ENCODE measurements at regions not wholly inside any gene's neighbourhood (a gene's known extent, or its start where the extent isn't known, plus 50 kb on each side); places are given as distances from the start of the nearest gene placed in this dataset.

DNA sequence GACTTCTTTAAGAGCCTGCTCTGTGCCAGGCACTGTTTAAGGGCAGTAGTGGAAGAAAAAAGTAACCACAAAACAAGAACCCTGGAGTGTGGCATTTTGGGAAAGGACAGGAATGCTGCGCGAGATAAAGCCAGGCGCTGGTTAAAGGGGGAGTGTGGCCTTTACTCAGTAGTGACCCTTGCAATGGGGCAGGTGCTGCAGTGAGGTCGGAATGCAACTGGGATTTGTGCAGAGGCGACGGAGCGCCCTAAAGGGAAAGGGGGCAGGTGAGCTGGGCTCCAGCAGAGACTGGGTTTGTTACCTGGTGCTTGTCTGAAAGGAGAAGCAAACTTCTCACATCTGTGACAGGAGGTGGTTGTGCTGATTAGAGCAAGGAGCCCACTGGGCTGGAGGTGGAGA is 263.6 kb downstream of the ACTR3B start (continued):
- TF ChIP-seq, protein P1, sequence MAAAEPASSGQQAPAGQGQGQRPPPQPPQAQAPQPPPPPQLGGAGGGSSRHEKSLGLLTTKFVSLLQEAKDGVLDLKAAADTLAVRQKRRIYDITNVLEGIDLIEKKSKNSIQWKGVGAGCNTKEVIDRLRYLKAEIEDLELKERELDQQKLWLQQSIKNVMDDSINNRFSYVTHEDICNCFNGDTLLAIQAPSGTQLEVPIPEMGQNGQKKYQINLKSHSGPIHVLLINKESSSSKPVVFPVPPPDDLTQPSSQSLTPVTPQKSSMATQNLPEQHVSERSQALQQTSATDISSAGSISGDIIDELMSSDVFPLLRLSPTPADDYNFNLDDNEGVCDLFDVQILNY (CRISPR knock-in tag; IDR thresholded peaks at IDR 0.05), result no peak
- TF ChIP-seq GABPB1 (CRISPR knock-in tag; IDR thresholded peaks at IDR 0.05) (no peak), SOX15 (CRISPR knock-in tag; IDR thresholded peaks at IDR 0.05) (no peak), MYBL2 (CRISPR knock-in tag; IDR thresholded peaks at IDR 0.05) (no peak), NFE2L1 (CRISPR knock-in tag; IDR thresholded peaks at IDR 0.05) (no peak), AR (CRISPR knock-in tag; IDR thresholded peaks at IDR 0.05) (no peak), ZNF219 (CRISPR knock-in tag; IDR thresholded peaks at IDR 0.05; ENCODE audit: borderline replicate concordance) (no peak), ESRRA (CRISPR knock-in tag; IDR thresholded peaks at IDR 0.05; ENCODE audit: borderline replicate concordance) (no peak)
- TF ChIP-seq, protein P2, sequence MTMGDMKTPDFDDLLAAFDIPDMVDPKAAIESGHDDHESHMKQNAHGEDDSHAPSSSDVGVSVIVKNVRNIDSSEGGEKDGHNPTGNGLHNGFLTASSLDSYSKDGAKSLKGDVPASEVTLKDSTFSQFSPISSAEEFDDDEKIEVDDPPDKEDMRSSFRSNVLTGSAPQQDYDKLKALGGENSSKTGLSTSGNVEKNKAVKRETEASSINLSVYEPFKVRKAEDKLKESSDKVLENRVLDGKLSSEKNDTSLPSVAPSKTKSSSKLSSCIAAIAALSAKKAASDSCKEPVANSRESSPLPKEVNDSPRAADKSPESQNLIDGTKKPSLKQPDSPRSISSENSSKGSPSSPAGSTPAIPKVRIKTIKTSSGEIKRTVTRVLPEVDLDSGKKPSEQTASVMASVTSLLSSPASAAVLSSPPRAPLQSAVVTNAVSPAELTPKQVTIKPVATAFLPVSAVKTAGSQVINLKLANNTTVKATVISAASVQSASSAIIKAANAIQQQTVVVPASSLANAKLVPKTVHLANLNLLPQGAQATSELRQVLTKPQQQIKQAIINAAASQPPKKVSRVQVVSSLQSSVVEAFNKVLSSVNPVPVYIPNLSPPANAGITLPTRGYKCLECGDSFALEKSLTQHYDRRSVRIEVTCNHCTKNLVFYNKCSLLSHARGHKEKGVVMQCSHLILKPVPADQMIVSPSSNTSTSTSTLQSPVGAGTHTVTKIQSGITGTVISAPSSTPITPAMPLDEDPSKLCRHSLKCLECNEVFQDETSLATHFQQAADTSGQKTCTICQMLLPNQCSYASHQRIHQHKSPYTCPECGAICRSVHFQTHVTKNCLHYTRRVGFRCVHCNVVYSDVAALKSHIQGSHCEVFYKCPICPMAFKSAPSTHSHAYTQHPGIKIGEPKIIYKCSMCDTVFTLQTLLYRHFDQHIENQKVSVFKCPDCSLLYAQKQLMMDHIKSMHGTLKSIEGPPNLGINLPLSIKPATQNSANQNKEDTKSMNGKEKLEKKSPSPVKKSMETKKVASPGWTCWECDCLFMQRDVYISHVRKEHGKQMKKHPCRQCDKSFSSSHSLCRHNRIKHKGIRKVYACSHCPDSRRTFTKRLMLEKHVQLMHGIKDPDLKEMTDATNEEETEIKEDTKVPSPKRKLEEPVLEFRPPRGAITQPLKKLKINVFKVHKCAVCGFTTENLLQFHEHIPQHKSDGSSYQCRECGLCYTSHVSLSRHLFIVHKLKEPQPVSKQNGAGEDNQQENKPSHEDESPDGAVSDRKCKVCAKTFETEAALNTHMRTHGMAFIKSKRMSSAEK (CRISPR knock-in tag; IDR thresholded peaks at IDR 0.05; ENCODE audit: borderline replicate concordance), result no peak

GRCh38 chr7:153027210-153027609 is 267.7 kb downstream of the ACTR3B start:
- H3K27me3 Mint-ChIP-seq (ENCODE audit: low read depth), result no peaks in the 10 kb centered on the region; the same call in 1 of the 2 replicates
- H3K4me1 Mint-ChIP-seq, result peaks cover 23% of the 10 kb centered on the region
- ChIA-PET CTCF (no interaction called here), POLR2A (no interaction called here)
- no peaks in the 10 kb centered on the region for H3K36me3 Mint-ChIP-seq
- DNase-seq (ENCODE audit: low spot score) (no peak), ATAC-seq (no peak)
- TF ChIP-seq, protein P3, sequence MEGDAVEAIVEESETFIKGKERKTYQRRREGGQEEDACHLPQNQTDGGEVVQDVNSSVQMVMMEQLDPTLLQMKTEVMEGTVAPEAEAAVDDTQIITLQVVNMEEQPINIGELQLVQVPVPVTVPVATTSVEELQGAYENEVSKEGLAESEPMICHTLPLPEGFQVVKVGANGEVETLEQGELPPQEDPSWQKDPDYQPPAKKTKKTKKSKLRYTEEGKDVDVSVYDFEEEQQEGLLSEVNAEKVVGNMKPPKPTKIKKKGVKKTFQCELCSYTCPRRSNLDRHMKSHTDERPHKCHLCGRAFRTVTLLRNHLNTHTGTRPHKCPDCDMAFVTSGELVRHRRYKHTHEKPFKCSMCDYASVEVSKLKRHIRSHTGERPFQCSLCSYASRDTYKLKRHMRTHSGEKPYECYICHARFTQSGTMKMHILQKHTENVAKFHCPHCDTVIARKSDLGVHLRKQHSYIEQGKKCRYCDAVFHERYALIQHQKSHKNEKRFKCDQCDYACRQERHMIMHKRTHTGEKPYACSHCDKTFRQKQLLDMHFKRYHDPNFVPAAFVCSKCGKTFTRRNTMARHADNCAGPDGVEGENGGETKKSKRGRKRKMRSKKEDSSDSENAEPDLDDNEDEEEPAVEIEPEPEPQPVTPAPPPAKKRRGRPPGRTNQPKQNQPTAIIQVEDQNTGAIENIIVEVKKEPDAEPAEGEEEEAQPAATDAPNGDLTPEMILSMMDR (IDR thresholded peaks at IDR 0.05), result no peak
- no peak for TF ChIP-seq GABPB1 (CRISPR knock-in tag; IDR thresholded peaks at IDR 0.05)
- no peak for TF ChIP-seq NR3C1 (CRISPR knock-in tag; conservative IDR thresholded peaks at IDR 0.05; ENCODE audit: low read depth)
- no peak for TF ChIP-seq SMAD3 (CRISPR knock-in tag; IDR thresholded peaks at IDR 0.05; ENCODE audit: borderline replicate concordance)
- TF ChIP-seq AR (CRISPR knock-in tag; IDR thresholded peaks at IDR 0.05), result no peak
- TF ChIP-seq CBFB (CRISPR knock-in tag; IDR thresholded peaks at IDR 0.05; ENCODE audit: low read depth), result no peak
- TF ChIP-seq MXD4 (CRISPR knock-in tag; IDR thresholded peaks at IDR 0.05; ENCODE audit: borderline replicate concordance), result no peak
- TF ChIP-seq USF2 (CRISPR knock-in tag; IDR thresholded peaks at IDR 0.05), result no peak
- no peak for TF ChIP-seq NFE2L1 (CRISPR knock-in tag; IDR thresholded peaks at IDR 0.05)
- no peak for TF ChIP-seq FOXP1 (CRISPR knock-in tag; IDR thresholded peaks at IDR 0.05; ENCODE audit: borderline replicate concordance)
- TF ChIP-seq IRF1 (CRISPR knock-in tag; IDR thresholded peaks at IDR 0.05), result no peak
- TF ChIP-seq ZNF263 (CRISPR knock-in tag; IDR thresholded peaks at IDR 0.05; ENCODE audit: low read depth), result no peak
- TF ChIP-seq, protein P4, sequence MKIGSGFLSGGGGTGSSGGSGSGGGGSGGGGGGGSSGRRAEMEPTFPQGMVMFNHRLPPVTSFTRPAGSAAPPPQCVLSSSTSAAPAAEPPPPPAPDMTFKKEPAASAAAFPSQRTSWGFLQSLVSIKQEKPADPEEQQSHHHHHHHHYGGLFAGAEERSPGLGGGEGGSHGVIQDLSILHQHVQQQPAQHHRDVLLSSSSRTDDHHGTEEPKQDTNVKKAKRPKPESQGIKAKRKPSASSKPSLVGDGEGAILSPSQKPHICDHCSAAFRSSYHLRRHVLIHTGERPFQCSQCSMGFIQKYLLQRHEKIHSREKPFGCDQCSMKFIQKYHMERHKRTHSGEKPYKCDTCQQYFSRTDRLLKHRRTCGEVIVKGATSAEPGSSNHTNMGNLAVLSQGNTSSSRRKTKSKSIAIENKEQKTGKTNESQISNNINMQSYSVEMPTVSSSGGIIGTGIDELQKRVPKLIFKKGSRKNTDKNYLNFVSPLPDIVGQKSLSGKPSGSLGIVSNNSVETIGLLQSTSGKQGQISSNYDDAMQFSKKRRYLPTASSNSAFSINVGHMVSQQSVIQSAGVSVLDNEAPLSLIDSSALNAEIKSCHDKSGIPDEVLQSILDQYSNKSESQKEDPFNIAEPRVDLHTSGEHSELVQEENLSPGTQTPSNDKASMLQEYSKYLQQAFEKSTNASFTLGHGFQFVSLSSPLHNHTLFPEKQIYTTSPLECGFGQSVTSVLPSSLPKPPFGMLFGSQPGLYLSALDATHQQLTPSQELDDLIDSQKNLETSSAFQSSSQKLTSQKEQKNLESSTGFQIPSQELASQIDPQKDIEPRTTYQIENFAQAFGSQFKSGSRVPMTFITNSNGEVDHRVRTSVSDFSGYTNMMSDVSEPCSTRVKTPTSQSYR (CRISPR knock-in tag; IDR thresholded peaks at IDR 0.05), result no peak
- H3K27ac Mint-ChIP-seq, result no peak overlapping the region
- no peaks in the 10 kb centered on the region for H3K9me3 Mint-ChIP-seq
- H3K4me3 Mint-ChIP-seq, result no peak overlapping the region

Data from WTC11 (cell line).